ENCODE measurements at regions not wholly inside any gene's neighbourhood (a gene's known extent, or its start where the extent isn't known, plus 50 kb on each side); places are given as distances from the start of the nearest gene placed in this dataset.
A peak's percentile ranks its signal among the peaks of the same experiment; 100 is the strongest.

- DNase-seq (ENCODE audit: low spot score in 2 of 2) (no peak), ATAC-seq (no peak)
- no peaks in the 10 kb centered on the region for H3K4me1 Mint-ChIP-seq
- H3K4me3 Mint-ChIP-seq, result no peak overlapping the region
- peaks cover 13% of the 10 kb centered on the region for H3K9me3 Mint-ChIP-seq
- H3K36me3 Mint-ChIP-seq, result no peaks in the 10 kb centered on the region
- no peak overlapping the region for H3K27ac Mint-ChIP-seq
Observed at GRCh38 chr9:11457825-11458790, 845.3 kb upstream of the PTPRD start.

- no peaks in the 10 kb centered on the region for H3K36me3 Mint-ChIP-seq
- no peaks in the 10 kb centered on the region for H3K4me1 Mint-ChIP-seq
- H3K9me3 Mint-ChIP-seq, result peaks cover 5% of the 10 kb centered on the region
- DNase-seq (ENCODE audit: low spot score in 2 of 2) (no peak), ATAC-seq (no peak)
- H3K4me3 Mint-ChIP-seq, result no peak overlapping the region
- H3K27ac Mint-ChIP-seq, result no peak overlapping the region
Observed at GRCh38 chr9:11469745-11470144, 856.9 kb upstream of the PTPRD start.

GRCh38 chr9:11471321-11471720 is 858.5 kb upstream of the PTPRD start:
- peaks cover 7% of the 10 kb centered on the region for H3K9me3 Mint-ChIP-seq

GRCh38 chr9:11500780-11501179 is 888.0 kb upstream of the PTPRD start:
- no peak overlapping the region for H3K4me3 Mint-ChIP-seq
- ATAC-seq, result no peak
- no peak for DNase-seq (ENCODE audit: low spot score in 2 of 2)
- H3K36me3 Mint-ChIP-seq, result no peaks in the 10 kb centered on the region
- H3K27ac Mint-ChIP-seq, result no peak overlapping the region
- no peaks in the 10 kb centered on the region for H3K4me1 Mint-ChIP-seq
- peaks cover 11% of the 10 kb centered on the region for H3K9me3 Mint-ChIP-seq

More at GRCh38 chr9:11471321-11471720, 858.5 kb upstream of the PTPRD start:
- no peak for ATAC-seq
- H3K27ac Mint-ChIP-seq, result no peak overlapping the region
- DNase-seq (ENCODE audit: low spot score in 2 of 2), result no peak
- H3K4me3 Mint-ChIP-seq, result no peak overlapping the region
- H3K36me3 Mint-ChIP-seq, result no peaks in the 10 kb centered on the region
- H3K4me1 Mint-ChIP-seq, result no peaks in the 10 kb centered on the region

- ATAC-seq (no peak), DNase-seq (ENCODE audit: low spot score in 2 of 2) (no peak)
- no peaks in the 10 kb centered on the region for H3K4me1 Mint-ChIP-seq
- H3K36me3 Mint-ChIP-seq, result no peaks in the 10 kb centered on the region
- H3K4me3 Mint-ChIP-seq, result no peak overlapping the region
- H3K9me3 Mint-ChIP-seq, result peaks cover 12% of the 10 kb centered on the region
- H3K27ac Mint-ChIP-seq, result no peak overlapping the region
Observed at GRCh38 chr9:11506980-11507379, 894.2 kb upstream of the PTPRD start.

- H3K27ac Mint-ChIP-seq, result no peak overlapping the region
- H3K9me3 Mint-ChIP-seq, result peaks cover 22% of the 10 kb centered on the region
- H3K4me1 Mint-ChIP-seq, result no peaks in the 10 kb centered on the region
- no peaks in the 10 kb centered on the region for H3K36me3 Mint-ChIP-seq
- no peak overlapping the region for H3K4me3 Mint-ChIP-seq
- ATAC-seq (no peak), DNase-seq (ENCODE audit: low spot score in 2 of 2) (no peak)
Observed at GRCh38 chr9:11537566-11537965, 924.8 kb upstream of the PTPRD start.

GRCh38 chr9:11542781-11543180 is 930.0 kb upstream of the PTPRD start:
- DNase-seq (ENCODE audit: low spot score in 2 of 2) (no peak), ATAC-seq (no peak)
- no peak overlapping the region for H3K27ac Mint-ChIP-seq

GRCh38 chr9:11546231-11546630 is 933.4 kb upstream of the PTPRD start:
- Mint-ChIP-seq H3K36me3 (no peaks in the 10 kb centered on the region), H3K27ac (no peak overlapping the region), H3K9me3 (peaks cover 7% of the 10 kb centered on the region), H3K4me1 (no peaks in the 10 kb centered on the region), H3K4me3 (no peak overlapping the region)
- DNase-seq (ENCODE audit: low spot score in 2 of 2), result no peak
- ATAC-seq, result no peak

More at GRCh38 chr9:11542781-11543180, 930.0 kb upstream of the PTPRD start:
- H3K9me3 Mint-ChIP-seq, result peaks cover 13% of the 10 kb centered on the region
- H3K4me1 Mint-ChIP-seq, result no peaks in the 10 kb centered on the region
- H3K4me3 Mint-ChIP-seq, result no peak overlapping the region
- H3K36me3 Mint-ChIP-seq, result no peaks in the 10 kb centered on the region

GRCh38 chr9:11549311-11549794 is 936.6 kb upstream of the PTPRD start:
- Mint-ChIP-seq H3K4me1 (no peaks in the 10 kb centered on the region), H3K9me3 (peaks cover 13% of the 10 kb centered on the region), H3K27ac (no peak overlapping the region), H3K36me3 (no peaks in the 10 kb centered on the region), H3K4me3 (no peak overlapping the region)
- DNase-seq (ENCODE audit: low spot score in 2 of 2), result no peak
- ATAC-seq, result peak; percentile 39

GRCh38 chr9:11551106-11551505 is 938.3 kb upstream of the PTPRD start:
- no peak for ATAC-seq
- DNase-seq (ENCODE audit: low spot score in 2 of 2), result no peak
- H3K36me3 Mint-ChIP-seq, result no peaks in the 10 kb centered on the region
- H3K4me1 Mint-ChIP-seq, result no peaks in the 10 kb centered on the region
- H3K27ac Mint-ChIP-seq, result no peak overlapping the region
- peaks cover 16% of the 10 kb centered on the region for H3K9me3 Mint-ChIP-seq
- H3K4me3 Mint-ChIP-seq, result no peak overlapping the region

GRCh38 chr9:11558043-11558442 is 945.2 kb upstream of the PTPRD start:
- no peak overlapping the region for H3K27ac Mint-ChIP-seq
- H3K4me1 Mint-ChIP-seq, result no peaks in the 10 kb centered on the region

GRCh38 chr9:11559001-11559776 is 946.4 kb upstream of the PTPRD start:
- Mint-ChIP-seq H3K4me3 (no peak overlapping the region), H3K36me3 (no peaks in the 10 kb centered on the region), H3K9me3 (peaks cover 35% of the 10 kb centered on the region), H3K4me1 (no peaks in the 10 kb centered on the region), H3K27ac (no peak overlapping the region)
- no peak for DNase-seq (ENCODE audit: low spot score in 2 of 2)
- ATAC-seq, result no peak

More at GRCh38 chr9:11558043-11558442, 945.2 kb upstream of the PTPRD start:
- H3K4me3 Mint-ChIP-seq, result no peak overlapping the region
- no peak for DNase-seq (ENCODE audit: low spot score in 2 of 2)
- H3K36me3 Mint-ChIP-seq, result no peaks in the 10 kb centered on the region
- H3K9me3 Mint-ChIP-seq, result peaks cover 31% of the 10 kb centered on the region
- ATAC-seq, result no peak

- Mint-ChIP-seq H3K27ac (no peak overlapping the region), H3K4me1 (no peaks in the 10 kb centered on the region), H3K9me3 (peaks cover 2% of the 10 kb centered on the region), H3K36me3 (no peaks in the 10 kb centered on the region), H3K4me3 (no peak overlapping the region)
- ATAC-seq, result no peak
- DNase-seq (ENCODE audit: low spot score in 2 of 2), result no peak
Observed at GRCh38 chr9:11577522-11577921, 964.7 kb upstream of the PTPRD start.

GRCh38 chr9:11595756-11596155 is 983.0 kb upstream of the PTPRD start:
- H3K27ac Mint-ChIP-seq, result no peak overlapping the region
- no peaks in the 10 kb centered on the region for H3K36me3 Mint-ChIP-seq
- DNase-seq (ENCODE audit: low spot score in 2 of 2) (no peak), ATAC-seq (no peak)
- no peaks in the 10 kb centered on the region for H3K4me1 Mint-ChIP-seq
- H3K9me3 Mint-ChIP-seq, result peaks cover 13% of the 10 kb centered on the region
- H3K4me3 Mint-ChIP-seq, result no peak overlapping the region

GRCh38 chr9:11618241-11618805 is 1005.5 kb upstream of the PTPRD start:
- peaks cover 21% of the 10 kb centered on the region for H3K9me3 Mint-ChIP-seq
- no peak overlapping the region for H3K4me3 Mint-ChIP-seq
- DNase-seq (ENCODE audit: low spot score in 2 of 2) (no peak), ATAC-seq (no peak)
- no peak overlapping the region for H3K27ac Mint-ChIP-seq
- H3K4me1 Mint-ChIP-seq, result no peaks in the 10 kb centered on the region
- no peaks in the 10 kb centered on the region for H3K36me3 Mint-ChIP-seq
